SH-SY5Y (cell line): ENCODE measurements at regions not wholly inside any gene's neighbourhood (a gene's known extent, or its start where the extent isn't known, plus 50 kb on each side); places are given as distances from the start of the nearest gene placed in this dataset.

Source experiments
- GATA2 ChIP-seq: IDR thresholded peaks from 2 replicates; pipeline ENCODE4 v1.6.1; 2011; ENCODE audit warnings: mild to moderate bottlenecking, low read depth, low read length
- GATA3 ChIP-seq: IDR thresholded peaks from 2 replicates; pipeline ENCODE4 v1.6.1; 2011; ENCODE audit warnings: low read depth, mild to moderate bottlenecking, low read length, moderate library complexity

GRCh38 chr11:116200564-116200963, 572.2 kb downstream of the BUD13 start:
- TF ChIP-seq GATA3: no peak
- TF ChIP-seq GATA2: no peak
